ENCODE measurements at regions not wholly inside any gene's neighbourhood (a gene's known extent, or its start where the extent isn't known, plus 50 kb on each side); places are given as distances from the start of the nearest gene placed in this dataset.

GRCh38 chr16:87107201-87107600 lies 210.0 kb downstream of the C16orf95 start:
- TF ChIP-seq, protein P1, sequence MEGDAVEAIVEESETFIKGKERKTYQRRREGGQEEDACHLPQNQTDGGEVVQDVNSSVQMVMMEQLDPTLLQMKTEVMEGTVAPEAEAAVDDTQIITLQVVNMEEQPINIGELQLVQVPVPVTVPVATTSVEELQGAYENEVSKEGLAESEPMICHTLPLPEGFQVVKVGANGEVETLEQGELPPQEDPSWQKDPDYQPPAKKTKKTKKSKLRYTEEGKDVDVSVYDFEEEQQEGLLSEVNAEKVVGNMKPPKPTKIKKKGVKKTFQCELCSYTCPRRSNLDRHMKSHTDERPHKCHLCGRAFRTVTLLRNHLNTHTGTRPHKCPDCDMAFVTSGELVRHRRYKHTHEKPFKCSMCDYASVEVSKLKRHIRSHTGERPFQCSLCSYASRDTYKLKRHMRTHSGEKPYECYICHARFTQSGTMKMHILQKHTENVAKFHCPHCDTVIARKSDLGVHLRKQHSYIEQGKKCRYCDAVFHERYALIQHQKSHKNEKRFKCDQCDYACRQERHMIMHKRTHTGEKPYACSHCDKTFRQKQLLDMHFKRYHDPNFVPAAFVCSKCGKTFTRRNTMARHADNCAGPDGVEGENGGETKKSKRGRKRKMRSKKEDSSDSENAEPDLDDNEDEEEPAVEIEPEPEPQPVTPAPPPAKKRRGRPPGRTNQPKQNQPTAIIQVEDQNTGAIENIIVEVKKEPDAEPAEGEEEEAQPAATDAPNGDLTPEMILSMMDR (IDR thresholded peaks at IDR 0.05; ENCODE audit: borderline replicate concordance, extremely low read depth, low read length, poor library complexity, severe bottlenecking): no peak
- TF ChIP-seq EZH2 (IDR thresholded peaks at IDR 0.05; ENCODE audit: borderline replicate concordance, low read depth, low read length, severe bottlenecking): no peak
